ENCODE measurements at regions not wholly inside any gene's neighbourhood (a gene's known extent, or its start where the extent isn't known, plus 50 kb on each side); places are given as distances from the start of the nearest gene placed in this dataset.

DNA sequence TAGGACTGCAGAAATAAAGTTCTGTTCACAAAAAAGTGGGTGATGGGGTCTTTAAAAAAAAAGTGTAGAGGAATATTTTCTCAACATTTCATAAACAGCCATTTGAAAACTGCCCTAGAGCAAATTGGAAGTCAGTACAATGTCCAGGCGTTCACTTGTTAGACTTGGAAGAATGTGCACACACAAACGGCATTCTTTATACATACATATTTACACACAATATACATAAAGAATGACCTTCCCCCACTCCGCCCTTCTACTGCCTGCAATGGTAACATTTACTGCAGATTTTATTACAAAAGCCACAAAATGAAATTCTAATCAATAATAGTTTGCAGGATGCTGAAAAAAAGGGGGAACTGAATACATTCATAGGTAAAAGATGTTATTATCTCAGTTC is 103.4 kb upstream of the TOX3 start:
- no TSS peak for BruUV-seq (replicated peaks)
- H4K20me1 ChIP-seq (ENCODE audit: insufficient read depth, low read length), result no peaks in the 10 kb centered on the region
- H3K9me3 ChIP-seq (ENCODE audit: low read length), result no peaks in the 10 kb centered on the region
- peaks cover 15% of the 10 kb centered on the region for H3K4me1 ChIP-seq (ENCODE audit: insufficient read depth, low read length)
- TF ChIP-seq NFYB (CRISPR knock-in tag; IDR thresholded peaks at IDR 0.05) (no peak), NAIF1 (CRISPR knock-in tag; IDR thresholded peaks at IDR 0.05; ENCODE audit: borderline replicate concordance) (no peak), ZNF672 (CRISPR knock-in tag; IDR thresholded peaks at IDR 0.05) (no peak)
- TF ChIP-seq, protein P1, sequence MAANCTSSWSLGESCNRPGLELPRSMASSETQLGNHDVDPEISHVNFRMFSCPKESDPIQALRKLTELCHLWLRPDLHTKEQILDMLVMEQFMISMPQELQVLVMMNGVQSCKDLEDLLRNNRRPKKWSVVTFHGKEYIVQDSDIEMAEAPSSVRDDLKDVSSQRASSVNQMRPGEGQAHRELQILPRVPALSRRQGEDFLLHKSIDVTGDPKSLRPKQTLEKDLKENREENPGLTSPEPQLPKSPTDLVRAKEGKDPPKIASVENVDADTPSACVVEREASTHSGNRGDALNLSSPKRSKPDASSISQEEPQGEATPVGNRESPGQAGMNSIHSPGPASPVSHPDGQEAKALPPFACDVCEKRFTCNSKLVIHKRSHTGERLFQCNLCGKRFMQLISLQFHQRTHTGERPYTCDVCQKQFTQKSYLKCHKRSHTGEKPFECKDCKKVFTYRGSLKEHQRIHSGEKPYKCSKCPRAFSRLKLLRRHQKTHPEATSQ (CRISPR knock-in tag; IDR thresholded peaks at IDR 0.05; ENCODE audit: borderline replicate concordance), result no peak
- no peak overlapping the region for H3K4me3 ChIP-seq (replicated peaks in 1 of 3; ENCODE audit: insufficient read depth in 1 of 3, low read depth in 2 of 3, low read length in 3 of 3)
- ChIA-PET CTCF (ENCODE audit: low intra/inter-chr PET ratio, low total read pairs) (no interaction called here), POLR2A (no interaction called here)
- no peaks in the 10 kb centered on the region for H3K79me2 ChIP-seq (ENCODE audit: insufficient read depth, low read length)
- in situ Hi-C loops (cut with HindIII; ENCODE audit: extremely low pct_ligation_motif_present, low pct_unique_long_range_greater_than_20kb) (no loop called here), intact Hi-C loops (cut with micrococcal nuclease; ENCODE audit: unreplicated experiment) (no loop called here)
- H2AFZ ChIP-seq (ENCODE audit: low read length), result no peak overlapping the region
- peak; percentile 10 for DNase-seq (ENCODE audit: low spot score)
- H3K4me2 ChIP-seq (ENCODE audit: low read depth, low read length), result no peak overlapping the region
- no peak for FAIRE-seq
- no peaks in the 10 kb centered on the region for H3K36me3 ChIP-seq (replicated peaks in 1 of 2; ENCODE audit: control insufficient read depth in 1 of 2, insufficient read depth in 2 of 2, low read length in 2 of 2)
- H3K9ac ChIP-seq (ENCODE audit: insufficient read depth, low read depth, low read length), result no peak overlapping the region
- WGBS (ENCODE audit: low lambda C conversion rate), result 4% methylated on average over 3 of the region's 3 CpGs
- no peak for ATAC-seq
- H3K27me3 ChIP-seq (ENCODE audit: control insufficient read depth in 1 of 2, insufficient read depth in 2 of 2, low read length in 2 of 2), result no peaks in the 10 kb centered on the region
- H3K27ac ChIP-seq (ENCODE audit: extremely low read length, insufficient read depth, low read length), result no peak overlapping the region

GRCh38 chr16:52649870-52650269 is 102.9 kb upstream of the TOX3 start:
- intact Hi-C loops (cut with micrococcal nuclease; ENCODE audit: unreplicated experiment), result no loop called here
- TF ChIP-seq PAF1 (CRISPR knock-in tag; IDR thresholded peaks at IDR 0.05), result no peak
- peak; percentile 70 for TF ChIP-seq PITX1 (CRISPR knock-in tag; IDR thresholded peaks at IDR 0.05)
- 0 out of 2 replicates have a peak, but pooled peaks have one; percentile 16 for TF ChIP-seq FOXA3 (CRISPR knock-in tag; IDR thresholded peaks at IDR 0.05)
- no peak for TF ChIP-seq ZNF577 (CRISPR knock-in tag; IDR thresholded peaks at IDR 0.05; ENCODE audit: borderline replicate concordance, low read depth)
- 0 out of 2 replicates have a peak, but pooled peaks have one; percentile 9 for TF ChIP-seq PAXIP1 (CRISPR knock-in tag; conservative IDR thresholded peaks at IDR 0.05)
- no peak for TF ChIP-seq ETV5 (CRISPR knock-in tag; IDR thresholded peaks at IDR 0.05; ENCODE audit: borderline replicate concordance)
- ChIA-PET POLR2A (no interaction called here), CTCF (ENCODE audit: low intra/inter-chr PET ratio, low total read pairs) (no interaction called here)
- no peaks in the 10 kb centered on the region for H3K9me3 ChIP-seq (ENCODE audit: low read length)
- no peaks in the 10 kb centered on the region for H4K20me1 ChIP-seq (ENCODE audit: insufficient read depth, low read length)
- no peak overlapping the region for H3K4me2 ChIP-seq (ENCODE audit: low read depth, low read length)
- DNase-seq (ENCODE audit: low spot score) (peak; percentile 15), ATAC-seq (no peak; the same call in 2 of the 3 replicates), FAIRE-seq (no peak)
- H3K4me3 ChIP-seq (replicated peaks in 1 of 3; ENCODE audit: insufficient read depth in 1 of 3, low read depth in 2 of 3, low read length in 3 of 3), result no peak overlapping the region
- H2AFZ ChIP-seq (ENCODE audit: low read length), result no peak overlapping the region
- H3K9ac ChIP-seq (ENCODE audit: insufficient read depth, low read depth, low read length), result no peak overlapping the region
- no peaks in the 10 kb centered on the region for H3K79me2 ChIP-seq (ENCODE audit: insufficient read depth, low read length)
- BruUV-seq (replicated peaks), result no TSS peak
- no peak overlapping the region for H3K27ac ChIP-seq (ENCODE audit: extremely low read length, insufficient read depth, low read length)
- H3K27me3 ChIP-seq (ENCODE audit: control insufficient read depth in 1 of 2, insufficient read depth in 2 of 2, low read length in 2 of 2), result no peaks in the 10 kb centered on the region
- no peaks in the 10 kb centered on the region for H3K36me3 ChIP-seq (replicated peaks in 1 of 2; ENCODE audit: control insufficient read depth in 1 of 2, insufficient read depth in 2 of 2, low read length in 2 of 2)
- peaks cover 15% of the 10 kb centered on the region for H3K4me1 ChIP-seq (ENCODE audit: insufficient read depth, low read length)
- in situ Hi-C loops (cut with HindIII; ENCODE audit: extremely low pct_ligation_motif_present, low pct_unique_long_range_greater_than_20kb), result no loop called here
- 0% methylated on average over 1 of the region's 1 CpG for WGBS (ENCODE audit: low lambda C conversion rate)
